Activated CD4-positive, alpha-beta T cell treated with anti-CD3 and anti-CD28 coated beads, Interleukin-2, amount 50 U/mL, for 24 hours (primary cell): ENCODE measurements at regions not wholly inside any gene's neighbourhood (a gene's known extent, or its start where the extent isn't known, plus 50 kb on each side); places are given as distances from the start of the nearest gene placed in this dataset.

Source experiments
- DNase-seq, 2 donors: peaks; one replicate each; pipeline ENCODE4 v3.0.0-alpha.2; 2020; ENCODE audit warnings: low read depth in 1 of 2, low spot score in 1 of 2

DNA sequence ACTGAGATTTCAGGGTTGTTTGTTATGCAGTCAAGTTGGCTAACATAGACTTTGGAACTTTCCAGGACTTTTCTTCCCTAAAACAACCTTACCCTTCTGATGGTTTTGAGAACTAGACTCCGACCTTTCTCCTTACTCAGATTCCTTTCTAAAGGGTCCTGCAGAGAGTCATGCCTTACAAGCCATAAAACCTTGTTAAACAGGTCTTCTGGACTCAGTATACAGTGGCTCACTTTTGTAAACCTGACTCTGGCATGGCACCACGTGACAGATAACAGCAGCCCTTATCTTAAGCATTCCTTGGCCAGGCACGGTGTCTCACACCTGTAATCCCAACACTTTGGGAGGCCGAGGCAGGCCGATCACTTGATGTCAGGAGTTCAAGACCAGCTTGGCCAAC is 253.2 kb upstream of the RAB6C start:
- no peak for DNase-seq

DNA sequence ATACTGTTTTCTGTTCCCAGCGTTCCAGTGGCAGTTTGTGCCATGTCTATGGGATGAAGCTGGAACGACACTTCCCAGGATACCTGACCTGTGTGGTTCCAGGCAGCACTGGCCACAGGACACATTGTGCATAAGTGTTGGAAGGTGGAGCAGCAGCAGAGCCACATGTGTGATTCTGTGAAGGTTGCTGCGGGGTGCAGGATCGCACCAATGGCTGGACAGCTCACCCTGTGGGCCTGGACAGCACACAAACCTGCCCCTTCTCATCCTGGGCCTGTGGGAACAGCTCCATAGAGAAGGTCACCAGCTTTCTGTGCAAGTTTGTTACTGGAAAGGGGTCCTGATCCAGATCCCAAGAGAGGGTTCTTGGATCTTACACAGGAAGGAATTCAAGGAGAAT is 252.2 kb upstream of the RAB6C start:
- no peak for DNase-seq

GRCh38 chr2:129728035-129728972 is 251.2 kb upstream of the RAB6C start:
- DNase-seq, result no peak

GRCh38 chr2:129729011-129729410 is 250.5 kb upstream of the RAB6C start:
- DNase-seq, result no peak

DNA sequence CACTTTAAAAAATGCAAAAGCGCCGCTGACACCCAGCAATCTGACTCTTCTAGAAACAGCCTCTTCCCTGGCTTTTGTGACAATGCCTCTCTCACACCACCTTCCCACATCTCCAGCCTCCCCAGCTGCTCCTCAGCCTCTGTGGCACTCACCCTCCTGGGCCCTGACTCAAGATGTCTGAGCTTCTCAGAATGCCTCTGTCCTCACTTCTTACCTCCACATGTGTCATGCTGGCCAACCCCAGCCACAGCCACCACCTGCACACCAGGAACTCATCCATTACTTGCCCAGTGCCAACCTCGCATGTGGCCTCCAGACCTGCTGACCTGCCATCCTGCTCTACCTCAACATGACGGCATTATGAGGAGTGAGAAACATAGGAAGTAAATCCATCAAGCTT is 249.8 kb upstream of the RAB6C start:
- no peak for DNase-seq

DNA sequence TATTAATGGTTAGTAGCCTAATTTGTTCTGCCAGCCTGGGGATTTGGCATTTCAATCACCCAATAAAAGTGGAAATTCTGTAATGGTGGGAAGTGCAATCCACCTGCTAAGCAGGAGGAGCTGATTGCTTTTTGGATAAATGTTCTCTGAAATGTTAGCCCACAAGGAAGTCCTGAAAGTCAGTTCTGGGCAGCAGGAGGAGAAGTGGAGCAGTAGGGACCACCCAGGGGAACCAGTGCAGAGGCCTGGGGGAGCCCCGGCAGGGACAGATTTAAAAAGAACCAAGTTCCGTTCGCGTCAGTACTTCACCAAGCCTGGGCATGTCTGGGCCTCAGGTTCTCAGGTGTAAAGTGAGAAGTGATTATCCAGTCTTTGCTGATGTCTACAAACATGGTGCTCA is 248.5 kb upstream of the RAB6C start:
- DNase-seq, result no peak

DNA sequence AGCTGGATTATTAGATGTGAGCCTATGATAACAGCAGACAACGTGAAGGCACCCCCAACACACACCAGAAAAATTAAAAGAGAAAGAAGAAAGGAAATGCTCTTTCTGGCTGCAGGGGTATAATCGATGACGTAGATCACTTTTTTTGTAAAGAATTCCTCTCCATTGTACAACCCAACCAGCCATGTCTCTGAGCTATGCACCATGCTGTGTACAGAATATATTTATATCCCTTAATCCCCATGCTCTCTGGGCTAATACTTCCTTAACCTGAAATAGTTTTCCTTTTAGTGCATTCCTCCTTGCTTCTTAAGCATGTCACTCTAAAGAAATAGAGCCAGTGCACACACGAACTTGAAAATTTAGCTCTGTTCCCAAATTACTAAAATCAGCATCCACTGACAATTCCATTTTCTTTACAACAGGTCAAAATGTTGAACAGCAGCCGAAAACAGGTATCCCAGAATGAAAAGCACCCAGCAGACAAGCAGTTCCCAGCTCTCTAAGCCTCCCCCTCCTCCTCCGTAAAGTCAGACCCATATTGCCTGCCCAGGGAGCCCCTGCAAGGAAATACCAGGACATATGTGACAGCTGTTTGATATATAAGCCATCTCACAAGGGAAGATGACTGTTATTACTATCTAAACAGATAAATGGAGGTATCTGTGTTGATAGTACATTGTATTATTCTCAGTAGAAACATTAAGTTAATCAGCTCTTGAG is 247.4 kb upstream of the RAB6C start:
- no peak for DNase-seq

DNA sequence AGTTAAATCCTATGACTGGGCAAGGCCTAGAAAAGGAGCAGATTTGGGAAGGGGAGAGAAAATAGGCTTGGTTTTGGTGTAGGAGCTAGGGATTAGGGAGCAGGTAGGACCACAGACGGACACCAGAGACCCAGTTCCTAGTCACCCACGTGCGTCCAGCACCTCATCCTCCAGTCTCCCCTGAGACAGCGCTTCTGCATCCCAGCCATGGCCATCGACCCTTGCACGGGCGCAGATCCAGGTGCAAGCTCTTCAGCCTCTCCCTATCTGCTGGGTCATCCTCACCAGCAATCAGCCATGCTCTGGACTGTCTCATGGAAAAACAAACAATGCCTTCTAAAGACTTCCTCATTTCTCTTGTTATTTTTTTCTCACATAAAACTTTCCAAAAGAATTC is 246.8 kb upstream of the RAB6C start:
- DNase-seq, result no peak

- DNase-seq, result no peak
Measured at GRCh38 chr2:129733041-129733440, 246.4 kb upstream of the RAB6C start.

GRCh38 chr2:129733579-129733978 is 245.9 kb upstream of the RAB6C start:
- DNase-seq, result no peak

- no peak for DNase-seq
Measured at GRCh38 chr2:129734343-129735034, 245.0 kb upstream of the RAB6C start.

DNA sequence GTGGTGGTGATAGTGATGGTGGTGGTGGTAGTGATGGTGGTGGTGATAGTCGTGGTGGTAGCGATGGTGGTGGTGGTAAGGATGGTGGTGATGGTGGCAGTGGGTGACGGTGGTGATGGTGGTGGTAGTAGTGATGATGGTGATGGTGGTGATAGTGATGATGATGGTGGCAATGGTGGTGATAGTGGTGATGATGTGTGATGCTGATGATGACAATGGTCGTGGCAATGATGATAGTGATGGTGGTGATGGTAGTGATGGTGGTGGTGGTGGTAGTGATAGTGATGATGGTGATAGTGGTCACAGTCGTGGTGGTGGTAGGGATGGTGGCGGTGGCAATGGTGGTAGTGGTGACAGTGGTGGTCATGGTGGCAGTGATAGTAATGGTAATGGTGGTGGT is 243.9 kb upstream of the RAB6C start:
- no peak for DNase-seq

DNA sequence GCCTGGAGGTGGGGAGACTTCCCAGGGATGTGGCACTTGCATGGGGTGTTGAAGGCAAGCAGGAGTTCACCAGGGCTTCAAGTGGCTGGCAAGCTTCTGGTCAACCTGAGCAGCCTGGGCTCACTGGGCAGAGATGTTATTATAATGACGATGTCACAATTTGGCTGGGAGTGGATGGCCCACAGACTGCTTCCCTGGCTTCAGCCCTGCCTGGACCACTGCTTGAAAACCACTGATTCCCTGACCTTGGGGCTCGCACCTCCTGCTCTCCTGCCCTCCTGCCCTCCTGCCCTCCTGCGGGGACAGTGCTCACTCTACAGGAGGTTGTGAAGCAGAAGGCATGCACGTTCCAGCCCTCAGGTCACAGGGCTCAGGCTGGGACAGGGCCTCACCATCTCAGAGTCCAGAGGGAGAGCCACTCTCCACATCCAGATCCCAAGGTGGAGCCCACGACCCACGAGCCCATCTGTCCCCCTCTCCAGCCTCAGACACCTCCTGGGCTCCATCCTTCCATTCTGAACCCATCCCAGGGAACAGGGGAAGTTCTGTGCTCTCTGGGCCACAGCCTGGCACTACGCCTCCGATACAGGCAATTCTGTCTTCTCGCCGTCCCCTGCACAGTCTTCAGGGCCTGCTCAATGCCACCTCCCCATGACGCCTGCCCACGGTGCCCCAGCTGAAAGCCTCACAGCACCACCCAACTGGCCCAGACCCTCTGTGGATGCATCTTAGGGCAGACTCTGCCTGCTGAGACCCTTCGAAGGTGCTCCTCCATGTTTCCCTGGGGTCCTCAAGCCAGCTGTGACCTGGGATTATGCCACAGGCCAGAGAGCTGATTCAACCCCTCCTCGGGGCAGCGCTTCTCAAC is 241.6 kb upstream of the RAB6C start:
- DNase-seq, result no peak

DNA sequence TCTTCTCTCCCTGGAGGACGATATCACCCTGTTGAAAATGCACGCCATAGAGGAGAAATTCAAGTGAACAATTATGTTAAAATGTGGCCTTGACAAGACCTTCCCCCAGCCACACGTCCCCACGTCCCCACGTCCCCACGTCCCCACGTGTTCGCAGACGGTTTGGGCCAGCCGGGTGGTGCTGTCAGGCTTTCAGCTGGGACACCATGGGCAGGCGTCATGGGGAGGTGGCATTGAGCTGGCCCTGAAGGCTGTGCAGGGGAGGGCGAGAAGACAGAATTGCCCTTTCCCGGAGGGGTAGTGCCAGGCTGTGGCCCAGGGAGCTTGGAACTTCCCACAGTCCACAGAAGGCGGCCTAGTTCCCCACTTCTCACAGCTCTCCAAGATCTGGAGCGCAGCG is 240.7 kb upstream of the RAB6C start:
- DNase-seq, result no peak

DNA sequence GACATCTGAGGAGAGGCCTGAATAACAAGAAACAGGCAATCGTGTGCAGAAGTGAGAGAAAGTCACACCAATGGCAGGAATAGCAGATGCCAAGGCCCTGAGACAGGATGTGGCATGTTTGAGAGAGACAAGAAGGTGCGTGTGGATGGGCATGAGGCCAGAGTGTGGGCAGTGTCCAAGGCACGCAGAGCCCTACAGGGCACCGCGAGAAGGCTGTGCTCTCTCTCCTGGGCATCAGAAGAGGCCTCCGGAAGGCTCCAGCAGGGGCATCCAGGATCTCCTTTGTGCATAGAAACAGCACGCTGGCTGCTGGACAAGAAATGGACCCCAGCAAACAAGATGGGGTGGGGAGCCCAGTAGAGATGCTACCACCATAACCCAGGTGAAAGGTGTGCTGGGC is 239.0 kb upstream of the RAB6C start:
- DNase-seq, result no peak

DNA sequence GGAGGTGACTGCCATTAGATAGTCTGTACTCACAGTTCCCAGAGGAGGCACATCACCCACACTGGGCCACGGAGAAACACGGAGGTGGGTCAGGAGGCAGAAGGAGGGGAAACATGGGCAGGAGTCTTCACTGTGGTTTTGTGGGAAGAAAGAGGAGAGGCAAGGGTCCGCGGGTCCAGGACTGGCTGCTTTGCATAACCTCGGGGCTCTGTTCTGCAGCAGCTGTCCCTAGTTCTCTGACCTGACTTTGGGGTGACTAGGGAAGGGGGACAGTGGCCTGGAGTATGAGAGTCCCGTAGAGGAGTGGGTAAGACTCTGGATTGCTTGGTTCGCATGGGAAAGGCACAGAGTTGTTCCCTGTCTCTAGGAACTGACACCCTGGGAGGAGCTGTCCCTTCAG is 238.3 kb upstream of the RAB6C start:
- no peak for DNase-seq

DNA sequence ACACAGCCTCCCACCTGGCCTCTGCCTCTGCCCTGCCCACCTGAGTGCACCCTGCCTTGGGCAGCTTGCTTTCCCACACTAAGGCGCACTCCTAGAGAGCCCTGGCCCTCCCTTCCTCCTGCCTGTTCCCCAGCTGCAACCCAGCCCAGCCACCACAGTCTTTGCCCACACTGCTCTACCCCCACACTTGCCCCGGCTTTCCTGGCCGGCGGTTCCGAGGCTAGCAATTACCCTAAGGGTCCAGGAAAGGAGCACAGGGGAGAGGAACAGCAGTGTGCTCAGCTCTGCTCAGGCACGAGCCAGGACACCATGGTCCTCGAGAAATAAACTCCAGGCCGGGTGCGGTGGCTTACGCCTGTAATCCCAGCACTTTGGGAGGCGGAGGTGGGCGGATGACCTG is 237.8 kb upstream of the RAB6C start:
- DNase-seq, result no peak

GRCh38 chr2:129742415-129743180 is 236.9 kb upstream of the RAB6C start:
- DNase-seq, result no peak

- DNase-seq, result no peak
Measured at GRCh38 chr2:129744141-129744540, 235.3 kb upstream of the RAB6C start.

DNA sequence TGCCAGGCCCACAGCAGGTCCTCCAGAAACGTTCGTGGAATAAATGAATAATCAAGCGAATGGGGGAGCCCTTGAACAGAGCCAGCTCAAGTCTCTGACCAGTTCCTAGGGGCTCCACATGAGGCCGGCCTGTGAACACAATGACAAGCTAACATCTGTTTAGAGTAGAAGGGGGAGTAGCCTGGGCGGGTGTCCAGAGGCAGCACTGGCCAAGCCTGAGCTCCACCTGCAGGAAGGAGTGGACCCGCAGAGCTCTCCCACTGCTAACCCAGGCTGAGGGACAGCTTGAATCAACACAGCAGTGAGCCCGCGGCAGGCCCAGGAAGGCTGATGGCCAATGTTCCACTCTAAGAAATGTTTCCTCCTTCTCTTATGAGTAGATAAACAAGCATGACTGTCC is 234.8 kb upstream of the RAB6C start:
- DNase-seq, result no peak
